ENCODE measurements at regions not wholly inside any gene's neighbourhood (a gene's known extent, or its start where the extent isn't known, plus 50 kb on each side); places are given as distances from the start of the nearest gene placed in this dataset.

DNA sequence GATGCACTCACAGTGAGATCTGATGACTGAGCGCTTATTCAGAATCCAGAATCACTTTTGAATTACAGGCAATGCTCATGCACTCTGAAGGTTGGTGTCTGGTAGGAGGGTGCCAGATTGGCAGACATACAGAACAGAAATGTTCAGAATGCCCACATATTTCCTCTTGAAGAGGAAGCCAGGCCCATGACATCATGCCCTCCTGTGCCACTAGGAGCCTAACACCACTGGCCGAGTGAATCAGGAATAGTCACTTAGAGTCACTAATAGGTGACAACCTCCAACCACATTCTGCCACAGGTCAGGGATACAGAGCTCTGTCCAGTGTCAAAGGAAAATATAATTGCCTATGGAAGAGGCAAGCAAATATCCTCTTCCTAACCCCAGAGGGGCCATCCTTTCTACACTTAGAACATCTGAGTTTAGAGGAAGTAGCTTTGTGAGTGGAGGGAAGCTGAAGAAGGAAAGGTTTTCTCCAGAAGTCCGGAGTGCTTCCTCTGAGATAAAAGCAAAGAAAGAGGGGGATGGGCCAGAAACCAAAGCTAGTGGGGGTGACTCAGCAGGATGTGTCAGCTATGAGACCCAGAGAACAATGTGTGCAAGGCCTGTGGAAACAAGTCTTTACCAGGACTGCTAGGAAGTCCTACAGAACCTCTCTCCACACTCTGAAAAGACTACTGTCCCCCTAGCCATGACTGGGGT, 838.8 kb downstream of the GRID1 start:
- H3K36me3 ChIP-seq (ENCODE audit: control insufficient read depth, insufficient read depth, low read length), result no peaks in the 10 kb centered on the region
- H3K14ac ChIP-seq (replicated peaks; ENCODE audit: low read depth, low read length), result no peak overlapping the region
- POLR2A ChIA-PET (ENCODE audit: unreplicated experiment), result no interaction called here
- CTCF ChIA-PET, result interaction anchor here (1.0 kb wide), 1 partner anchor 18 kb away, joined by 3 read pairs; no protein-coding TSS in a partner anchor
- no peak overlapping the region for H2AFZ ChIP-seq (replicated peaks; ENCODE audit: low read length, poor library complexity)
- TF ChIP-seq, protein P1, sequence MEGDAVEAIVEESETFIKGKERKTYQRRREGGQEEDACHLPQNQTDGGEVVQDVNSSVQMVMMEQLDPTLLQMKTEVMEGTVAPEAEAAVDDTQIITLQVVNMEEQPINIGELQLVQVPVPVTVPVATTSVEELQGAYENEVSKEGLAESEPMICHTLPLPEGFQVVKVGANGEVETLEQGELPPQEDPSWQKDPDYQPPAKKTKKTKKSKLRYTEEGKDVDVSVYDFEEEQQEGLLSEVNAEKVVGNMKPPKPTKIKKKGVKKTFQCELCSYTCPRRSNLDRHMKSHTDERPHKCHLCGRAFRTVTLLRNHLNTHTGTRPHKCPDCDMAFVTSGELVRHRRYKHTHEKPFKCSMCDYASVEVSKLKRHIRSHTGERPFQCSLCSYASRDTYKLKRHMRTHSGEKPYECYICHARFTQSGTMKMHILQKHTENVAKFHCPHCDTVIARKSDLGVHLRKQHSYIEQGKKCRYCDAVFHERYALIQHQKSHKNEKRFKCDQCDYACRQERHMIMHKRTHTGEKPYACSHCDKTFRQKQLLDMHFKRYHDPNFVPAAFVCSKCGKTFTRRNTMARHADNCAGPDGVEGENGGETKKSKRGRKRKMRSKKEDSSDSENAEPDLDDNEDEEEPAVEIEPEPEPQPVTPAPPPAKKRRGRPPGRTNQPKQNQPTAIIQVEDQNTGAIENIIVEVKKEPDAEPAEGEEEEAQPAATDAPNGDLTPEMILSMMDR (conservative IDR thresholded peaks at IDR 0.05; ENCODE audit: low read depth, low read length), result no peak
- no peak overlapping the region for H3K4me2 ChIP-seq (ENCODE audit: low read depth, low read length)
- H3K9me1 ChIP-seq (ENCODE audit: insufficient read depth, low read length), result no peaks in the 10 kb centered on the region
- no peak overlapping the region for H2AK5ac ChIP-seq (ENCODE audit: low read depth, low read length)
- H4K91ac ChIP-seq (ENCODE audit: insufficient read depth, low read depth, low read length), result no peak overlapping the region
- ATAC-seq (ENCODE audit: low read depth) (no peak), DNase-seq (no peak)
- H2BK20ac ChIP-seq (ENCODE audit: low read depth, low read length), result no peak overlapping the region
- peaks cover 19% of the 10 kb centered on the region for H3K9me3 ChIP-seq (ENCODE audit: control insufficient read depth, insufficient read depth, low read length)
- no peak overlapping the region for H2BK5ac ChIP-seq (ENCODE audit: low read depth, low read length, poor library complexity, severe bottlenecking)
- no peaks in the 10 kb centered on the region for H3K4me1 ChIP-seq (ENCODE audit: control insufficient read depth, insufficient read depth, low read length)
- H4K5ac ChIP-seq (ENCODE audit: low read depth, low read length), result no peak overlapping the region
- H2AK9ac ChIP-seq (replicated peaks; ENCODE audit: low read depth, low read length, poor library complexity), result no peak overlapping the region
- no peak overlapping the region for H3K4me3 ChIP-seq (ENCODE audit: insufficient read depth, low read depth, low read length)
- WGBS, 2 experiments (ENCODE audit: extremely low coverage in 2 of 2, insufficient read length in 1 of 2), result no CpG with 5 or more reads among the region's 3 CpGs
- dilution Hi-C loops (cut with HindIII; ENCODE audit: low sequenced_read_pairs, unreplicated experiment), result no loop called here
- H3K9ac ChIP-seq (ENCODE audit: low read depth, low read length), result no peak overlapping the region
- H3K18ac ChIP-seq (ENCODE audit: low read depth, low read length), result no peak overlapping the region
- H4K20me1 ChIP-seq (ENCODE audit: insufficient read depth, low read length), result no peaks in the 10 kb centered on the region
- H3K4ac ChIP-seq (ENCODE audit: low read depth, low read length), result no peak overlapping the region
- intact Hi-C loops (cut with micrococcal nuclease), result no loop called here
- H2BK120ac ChIP-seq (ENCODE audit: low read depth, low read length), result no peak overlapping the region
- BruUV-seq (replicated peaks), result no TSS peak
- no peaks in the 10 kb centered on the region for H3K27me3 ChIP-seq (ENCODE audit: control insufficient read depth, insufficient read depth, low read length)
- no peak overlapping the region for H3K56ac ChIP-seq (ENCODE audit: extremely low read depth, insufficient read depth, low read length)
- H3K79me1 ChIP-seq (ENCODE audit: low read depth in 1 of 2, low read length in 2 of 2), result no peaks in the 10 kb centered on the region
- no peak overlapping the region for H3K23ac ChIP-seq (ENCODE audit: low read depth, low read length)
- no peak overlapping the region for H3K27ac ChIP-seq (ENCODE audit: insufficient read depth, low read length)
- in situ Hi-C loops (cut with MboI; ENCODE audit: low sequenced_read_pairs), result no loop called here
- H2BK15ac ChIP-seq (ENCODE audit: low read depth, low read length), result no peak overlapping the region
- no peak overlapping the region for H4K8ac ChIP-seq (ENCODE audit: low read depth in 2 of 2, low read length in 2 of 2)
